DND-41 (cell line): ENCODE measurements at regions not wholly inside any gene's neighbourhood (a gene's known extent, or its start where the extent isn't known, plus 50 kb on each side); places are given as distances from the start of the nearest gene placed in this dataset.

Experiments used
- ATAC-seq: fragments of 200-7000 bp; cut with Tn5 transposase; 3 replicates; pipeline ENCODE4 v1.9.1; 2021; ENCODE audit warnings: low read depth; ENCODE audit not compliant: insufficient read depth
- DNase-seq: peaks from one replicate; pipeline ENCODE4 v3.0.0-alpha.2; 2020
- H2AFZ ChIP-seq: 2 replicates; pipeline ENCODE4 v1.6.0; 2012; ENCODE audit warnings: low read depth, low read length
- H3K27ac ChIP-seq: 2 replicates; pipeline ENCODE4 v1.5.1; 2012; ENCODE audit warnings: low read length, inconsistent platforms
- H3K27me3 ChIP-seq: fragments of 200-600 bp; sonication (generic); 2 replicates; pipeline ENCODE4 v1.6.0; 2012; ENCODE audit warnings: low read length, mild to moderate bottlenecking, inconsistent platforms; ENCODE audit not compliant: insufficient read depth, poor library complexity
- H3K36me3 ChIP-seq: 2 replicates; pipeline ENCODE4 v1.5.1; 2012; ENCODE audit warnings: low read length, inconsistent platforms; ENCODE audit not compliant: insufficient read depth
- H3K4me1 ChIP-seq: 2 replicates; pipeline ENCODE4 v1.5.1; 2012; ENCODE audit warnings: mild to moderate bottlenecking, low read length; ENCODE audit not compliant: insufficient read depth
- H3K4me2 ChIP-seq: 2 replicates; pipeline ENCODE4 v1.6.0; 2012; ENCODE audit warnings: mild to moderate bottlenecking, moderate library complexity, low read length, inconsistent platforms; ENCODE audit not compliant: insufficient read depth
- H3K4me3 ChIP-seq, 2 experiments: fragments of 200-600 bp in 1 of 2; shearing (Covaris generic) in 1 of 2; 2 replicates each; pipeline ENCODE4 v1.5.1; 2012 to 2016; ENCODE audit warnings: inconsistent platforms in 2 of 2, low read length in 2 of 2, mild to moderate bottlenecking in 2 of 2, low read depth in 1 of 2, moderate library complexity in 1 of 2
- H3K79me2 ChIP-seq: 2 replicates; pipeline ENCODE4 v1.6.0; 2012; ENCODE audit warnings: low read length, inconsistent platforms; ENCODE audit not compliant: insufficient read depth
- H3K9ac ChIP-seq: 2 replicates; pipeline ENCODE4 v1.6.0; 2012; ENCODE audit warnings: low read depth, mild to moderate bottlenecking, inconsistent platforms, low read length, moderate library complexity
- H3K9me3 ChIP-seq: 2 replicates; pipeline ENCODE4 v1.5.1; 2012; ENCODE audit warnings: low read length, moderate library complexity, mild to moderate bottlenecking, inconsistent platforms; ENCODE audit not compliant: insufficient read depth, severe bottlenecking
- H4K20me1 ChIP-seq: 2 replicates; pipeline ENCODE4 v1.6.0; 2012; ENCODE audit warnings: low read length; ENCODE audit not compliant: insufficient read depth
- CTCF ChIP-seq: IDR thresholded peaks from 2 replicates; pipeline ENCODE4 v1.5.1; 2012; ENCODE audit warnings: borderline replicate concordance, low read length, moderate library complexity, mild to moderate bottlenecking; ENCODE audit not compliant: poor library complexity, severe bottlenecking; ENCODE audit errors: extremely low read depth
- EZH2 ChIP-seq: IDR thresholded peaks from 3 replicates; pipeline ENCODE4 v1.6.1; 2012; ENCODE audit warnings: borderline replicate concordance, low read depth, mild to moderate bottlenecking, moderate library complexity, low read length, inconsistent platforms; ENCODE audit not compliant: severe bottlenecking

- Histone ChIP-seq H3K36me3 (no peaks in the 10 kb centered on the region), H3K4me2 (no peak overlapping the region), H3K4me1 (no peaks in the 10 kb centered on the region), H2AFZ (no peak overlapping the region), H3K9me3 (no peaks in the 10 kb centered on the region), H3K9ac (no peak overlapping the region), H3K27ac (no peak overlapping the region), H4K20me1 (no peaks in the 10 kb centered on the region), H3K27me3 (no peaks in the 10 kb centered on the region), H3K4me3 (no peak overlapping the region), H3K79me2 (no peaks in the 10 kb centered on the region)
- DNase-seq (no peak), ATAC-seq (no peak)
- TF ChIP-seq EZH2 (no peak), CTCF (no peak)
Observed at GRCh38 chr5:148898413-148899075, 72.1 kb downstream of the ADRB2 start.

GRCh38 chr5:148899993-148900392 is 73.6 kb downstream of the ADRB2 start:
- H3K27ac ChIP-seq, result no peak overlapping the region
- no peak for ATAC-seq
- no peaks in the 10 kb centered on the region for H4K20me1 ChIP-seq
- no peak for DNase-seq
- no peaks in the 10 kb centered on the region for H3K36me3 ChIP-seq
- H3K4me1 ChIP-seq, result no peaks in the 10 kb centered on the region
- H3K9ac ChIP-seq, result no peak overlapping the region
- H3K27me3 ChIP-seq, result no peaks in the 10 kb centered on the region
- no peaks in the 10 kb centered on the region for H3K9me3 ChIP-seq
- no peak overlapping the region for H3K4me2 ChIP-seq
- no peak overlapping the region for H3K4me3 ChIP-seq
- no peaks in the 10 kb centered on the region for H3K79me2 ChIP-seq
- TF ChIP-seq CTCF, result no peak
- no peak for TF ChIP-seq EZH2
- no peak overlapping the region for H2AFZ ChIP-seq

- H3K9ac ChIP-seq, result no peak overlapping the region
- ATAC-seq (no peak), DNase-seq (no peak)
- no peak for TF ChIP-seq CTCF
- no peak for TF ChIP-seq EZH2
- no peaks in the 10 kb centered on the region for H3K36me3 ChIP-seq
- no peaks in the 10 kb centered on the region for H3K27me3 ChIP-seq
- H3K4me3 ChIP-seq, result no peak overlapping the region
- H3K79me2 ChIP-seq, result no peaks in the 10 kb centered on the region
- H3K4me1 ChIP-seq, result no peaks in the 10 kb centered on the region
- no peaks in the 10 kb centered on the region for H3K9me3 ChIP-seq
- H2AFZ ChIP-seq, result no peak overlapping the region
- no peaks in the 10 kb centered on the region for H4K20me1 ChIP-seq
- no peak overlapping the region for H3K27ac ChIP-seq
- no peak overlapping the region for H3K4me2 ChIP-seq
Observed at GRCh38 chr5:148902478-148902877, 76.1 kb downstream of the ADRB2 start.

- Histone ChIP-seq H3K4me1 (no peaks in the 10 kb centered on the region), H3K36me3 (no peaks in the 10 kb centered on the region), H4K20me1 (no peaks in the 10 kb centered on the region), H3K9ac (no peak overlapping the region), H3K9me3 (no peaks in the 10 kb centered on the region), H2AFZ (no peak overlapping the region), H3K4me2 (no peak overlapping the region), H3K27me3 (no peaks in the 10 kb centered on the region), H3K4me3 (no peak overlapping the region), H3K27ac (no peak overlapping the region), H3K79me2 (no peaks in the 10 kb centered on the region)
- TF ChIP-seq EZH2 (no peak), CTCF (no peak)
- ATAC-seq (no peak), DNase-seq (no peak)
Observed at GRCh38 chr5:148903587-148903986, 77.2 kb downstream of the ADRB2 start.
